ENCODE measurements at regions not wholly inside any gene's neighbourhood (a gene's known extent, or its start where the extent isn't known, plus 50 kb on each side); places are given as distances from the start of the nearest gene placed in this dataset.

GRCh38 chr10:84801916-84802315 lies 473.5 kb downstream of the CCSER2 start:
- no CpG with 5 or more reads among the region's 3 CpGs for WGBS, 2 experiments (ENCODE audit: extremely low coverage in 2 of 2, insufficient read length in 1 of 2)

More at GRCh38 chr10:84801916-84802315, 473.5 kb downstream of the CCSER2 start:
- Histone ChIP-seq H2BK15ac (ENCODE audit: low read depth, low read length) (no peak overlapping the region), H3K56ac (ENCODE audit: extremely low read depth, insufficient read depth, low read length) (no peak overlapping the region), H3K9me3 (ENCODE audit: control insufficient read depth, insufficient read depth, low read length) (peaks cover 5% of the 10 kb centered on the region), H2BK20ac (ENCODE audit: low read depth, low read length) (no peak overlapping the region), H2BK5ac (ENCODE audit: low read depth, low read length, poor library complexity, severe bottlenecking) (no peak overlapping the region), H3K36me3 (ENCODE audit: control insufficient read depth, insufficient read depth, low read length) (no peaks in the 10 kb centered on the region), H3K27ac (ENCODE audit: insufficient read depth, low read length) (no peak overlapping the region), H3K79me1 (ENCODE audit: low read depth in 1 of 2, low read length in 2 of 2) (no peaks in the 10 kb centered on the region), H3K4me2 (ENCODE audit: low read depth, low read length) (no peak overlapping the region), H3K23ac (ENCODE audit: low read depth, low read length) (no peak overlapping the region), H4K20me1 (ENCODE audit: insufficient read depth, low read length) (no peaks in the 10 kb centered on the region), H2AFZ (replicated peaks; ENCODE audit: low read length, poor library complexity) (no peak overlapping the region), H3K4me3 (ENCODE audit: insufficient read depth, low read depth, low read length) (no peak overlapping the region), H2AK9ac (replicated peaks; ENCODE audit: low read depth, low read length, poor library complexity) (no peak overlapping the region), H3K4me1 (ENCODE audit: control insufficient read depth, insufficient read depth, low read length) (no peaks in the 10 kb centered on the region), H3K9me1 (ENCODE audit: insufficient read depth, low read length) (no peaks in the 10 kb centered on the region), H3K14ac (replicated peaks; ENCODE audit: low read depth, low read length) (no peak overlapping the region), H4K5ac (ENCODE audit: low read depth, low read length) (no peak overlapping the region), H3K9ac (ENCODE audit: low read depth, low read length) (no peak overlapping the region), H4K91ac (ENCODE audit: insufficient read depth, low read depth, low read length) (no peak overlapping the region), H2BK120ac (ENCODE audit: low read depth, low read length) (no peak overlapping the region), H4K8ac (ENCODE audit: low read depth in 2 of 2, low read length in 2 of 2) (no peak overlapping the region), H3K27me3 (ENCODE audit: control insufficient read depth, insufficient read depth, low read length) (no peaks in the 10 kb centered on the region), H2AK5ac (ENCODE audit: low read depth, low read length) (no peak overlapping the region), H3K4ac (ENCODE audit: low read depth, low read length) (no peak overlapping the region), H3K18ac (ENCODE audit: low read depth, low read length) (no peak overlapping the region)
- ATAC-seq (ENCODE audit: low read depth): no peak
- in situ Hi-C loops (cut with MboI; ENCODE audit: low sequenced_read_pairs) (no loop called here), dilution Hi-C loops (cut with HindIII; ENCODE audit: low sequenced_read_pairs, unreplicated experiment) (no loop called here), intact Hi-C loops (cut with micrococcal nuclease) (no loop called here)
- no peak for TF ChIP-seq MAZ (IDR thresholded peaks at IDR 0.05; ENCODE audit: borderline replicate concordance, low read depth, low read length)
- TF ChIP-seq RCOR1 (IDR thresholded peaks at IDR 0.05; ENCODE audit: insufficient replicate concordance, low read length): no peak
- TF ChIP-seq POLR2A (IDR thresholded peaks at IDR 0.05; ENCODE audit: low read depth, low read length): no peak
- TF ChIP-seq NFE2L2 (IDR thresholded peaks at IDR 0.05; ENCODE audit: low read depth, low read length): no peak
- no peak for TF ChIP-seq RFX5 (IDR thresholded peaks at IDR 0.05; ENCODE audit: low read depth, low read length)
- TF ChIP-seq FOS (IDR thresholded peaks at IDR 0.05; ENCODE audit: low read depth, low read length): no peak
- TF ChIP-seq CHD1 (IDR thresholded peaks at IDR 0.05; ENCODE audit: low read depth, low read length): no peak
- no peak for TF ChIP-seq CTCF (conservative IDR thresholded peaks at IDR 0.05; ENCODE audit: low read depth, low read length)
- TF ChIP-seq, protein P1, sequence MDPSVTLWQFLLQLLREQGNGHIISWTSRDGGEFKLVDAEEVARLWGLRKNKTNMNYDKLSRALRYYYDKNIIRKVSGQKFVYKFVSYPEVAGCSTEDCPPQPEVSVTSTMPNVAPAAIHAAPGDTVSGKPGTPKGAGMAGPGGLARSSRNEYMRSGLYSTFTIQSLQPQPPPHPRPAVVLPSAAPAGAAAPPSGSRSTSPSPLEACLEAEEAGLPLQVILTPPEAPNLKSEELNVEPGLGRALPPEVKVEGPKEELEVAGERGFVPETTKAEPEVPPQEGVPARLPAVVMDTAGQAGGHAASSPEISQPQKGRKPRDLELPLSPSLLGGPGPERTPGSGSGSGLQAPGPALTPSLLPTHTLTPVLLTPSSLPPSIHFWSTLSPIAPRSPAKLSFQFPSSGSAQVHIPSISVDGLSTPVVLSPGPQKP (IDR thresholded peaks at IDR 0.05; ENCODE audit: borderline replicate concordance, low read depth, low read length): no peak
- TF ChIP-seq BHLHE40 (IDR thresholded peaks at IDR 0.05; ENCODE audit: low read depth, low read length): no peak
- TF ChIP-seq, protein P2, sequence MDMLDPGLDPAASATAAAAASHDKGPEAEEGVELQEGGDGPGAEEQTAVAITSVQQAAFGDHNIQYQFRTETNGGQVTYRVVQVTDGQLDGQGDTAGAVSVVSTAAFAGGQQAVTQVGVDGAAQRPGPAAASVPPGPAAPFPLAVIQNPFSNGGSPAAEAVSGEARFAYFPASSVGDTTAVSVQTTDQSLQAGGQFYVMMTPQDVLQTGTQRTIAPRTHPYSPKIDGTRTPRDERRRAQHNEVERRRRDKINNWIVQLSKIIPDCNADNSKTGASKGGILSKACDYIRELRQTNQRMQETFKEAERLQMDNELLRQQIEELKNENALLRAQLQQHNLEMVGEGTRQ (IDR thresholded peaks at IDR 0.05; ENCODE audit: low read depth, low read length): no peak
- TF ChIP-seq RAD21 (IDR thresholded peaks at IDR 0.05; ENCODE audit: low read length): no peak
- TF ChIP-seq MAFK (IDR thresholded peaks at IDR 0.05; ENCODE audit: low read depth, low read length): no peak
- TF ChIP-seq MXI1 (IDR thresholded peaks at IDR 0.05; ENCODE audit: borderline replicate concordance, low read depth, low read length): no peak
- no peak for TF ChIP-seq CEBPB (IDR thresholded peaks at IDR 0.05; ENCODE audit: low read depth, low read length)
- TF ChIP-seq SMC3 (IDR thresholded peaks at IDR 0.05; ENCODE audit: low read depth, low read length): no peak
- DNase-seq: no peak
- no TSS peak for BruUV-seq (replicated peaks)
- POLR2A ChIA-PET (ENCODE audit: unreplicated experiment): no interaction called here
- CTCF ChIA-PET: no interaction called here
